ENCODE measurements at regions not wholly inside any gene's neighbourhood (a gene's known extent, or its start where the extent isn't known, plus 50 kb on each side); places are given as distances from the start of the nearest gene placed in this dataset.

GRCh38 chr17:63162406-63163157 is 196.5 kb downstream of the TANC2 start:
- peaks cover 28% of the 10 kb centered on the region for H4K20me1 ChIP-seq (ENCODE audit: insufficient read depth, low read length)

GRCh38 chr17:63163158-63163520 is 197.1 kb downstream of the TANC2 start:
- Histone ChIP-seq H2AFZ (ENCODE audit: low read length) (no peak overlapping the region), H4K20me1 (ENCODE audit: insufficient read depth, low read length) (peaks cover 28% of the 10 kb centered on the region), H3K27me3 (ENCODE audit: insufficient read depth, low read length) (no peaks in the 10 kb centered on the region), H3K9me3 (ENCODE audit: low read depth, low read length) (no peaks in the 10 kb centered on the region), H3K36me3 (ENCODE audit: insufficient read depth, low read length) (no peaks in the 10 kb centered on the region), H3K27ac (ENCODE audit: low read depth, low read length) (no peak overlapping the region), H3K4me1 (ENCODE audit: insufficient read depth, low read length) (peaks cover 4% of the 10 kb centered on the region), H3K79me2 (ENCODE audit: insufficient read depth, low read length) (peaks cover 29% of the 10 kb centered on the region), H3K4me2 (ENCODE audit: insufficient read depth, low read length) (no peak overlapping the region), H3K4me3 (ENCODE audit: insufficient read depth, low read length) (no peak overlapping the region)
- no peak for TF ChIP-seq CTCF (IDR thresholded peaks at IDR 0.05; ENCODE audit: extremely low read depth, low read depth, low read length)
- no peak for DNase-seq (ENCODE audit: insufficient read length, low spot score, missing footprints)

More at GRCh38 chr17:63162406-63163157, 196.5 kb downstream of the TANC2 start:
- Histone ChIP-seq H2AFZ (ENCODE audit: low read length) (no peak overlapping the region), H3K4me2 (ENCODE audit: insufficient read depth, low read length) (no peak overlapping the region), H3K27me3 (ENCODE audit: insufficient read depth, low read length) (no peaks in the 10 kb centered on the region), H3K79me2 (ENCODE audit: insufficient read depth, low read length) (peaks cover 29% of the 10 kb centered on the region), H3K4me1 (ENCODE audit: insufficient read depth, low read length) (peaks cover 4% of the 10 kb centered on the region), H3K4me3 (ENCODE audit: insufficient read depth, low read length) (no peak overlapping the region), H3K9me3 (ENCODE audit: low read depth, low read length) (no peaks in the 10 kb centered on the region), H3K36me3 (ENCODE audit: insufficient read depth, low read length) (no peaks in the 10 kb centered on the region), H3K27ac (ENCODE audit: low read depth, low read length) (no peak overlapping the region)
- no peak for DNase-seq (ENCODE audit: insufficient read length, low spot score, missing footprints)
- TF ChIP-seq CTCF (IDR thresholded peaks at IDR 0.05; ENCODE audit: extremely low read depth, low read depth, low read length), result no peak

- H3K9me3 ChIP-seq (ENCODE audit: low read depth, low read length), result no peaks in the 10 kb centered on the region
- H3K4me2 ChIP-seq (ENCODE audit: insufficient read depth, low read length), result no peak overlapping the region
- DNase-seq (ENCODE audit: insufficient read length, low spot score, missing footprints), result no peak
- H2AFZ ChIP-seq (ENCODE audit: low read length), result no peak overlapping the region
- H3K4me1 ChIP-seq (ENCODE audit: insufficient read depth, low read length), result peaks cover 9% of the 10 kb centered on the region
- H3K27me3 ChIP-seq (ENCODE audit: insufficient read depth, low read length), result no peaks in the 10 kb centered on the region
- no peaks in the 10 kb centered on the region for H3K36me3 ChIP-seq (ENCODE audit: insufficient read depth, low read length)
- peaks cover 25% of the 10 kb centered on the region for H3K79me2 ChIP-seq (ENCODE audit: insufficient read depth, low read length)
- no peak overlapping the region for H3K4me3 ChIP-seq (ENCODE audit: insufficient read depth, low read length)
- H3K27ac ChIP-seq (ENCODE audit: low read depth, low read length), result no peak overlapping the region
- no peak for TF ChIP-seq CTCF (IDR thresholded peaks at IDR 0.05; ENCODE audit: extremely low read depth, low read depth, low read length)
- H4K20me1 ChIP-seq (ENCODE audit: insufficient read depth, low read length), result peaks cover 19% of the 10 kb centered on the region
Observed at GRCh38 chr17:63165400-63165799, 199.4 kb downstream of the TANC2 start.

DNA sequence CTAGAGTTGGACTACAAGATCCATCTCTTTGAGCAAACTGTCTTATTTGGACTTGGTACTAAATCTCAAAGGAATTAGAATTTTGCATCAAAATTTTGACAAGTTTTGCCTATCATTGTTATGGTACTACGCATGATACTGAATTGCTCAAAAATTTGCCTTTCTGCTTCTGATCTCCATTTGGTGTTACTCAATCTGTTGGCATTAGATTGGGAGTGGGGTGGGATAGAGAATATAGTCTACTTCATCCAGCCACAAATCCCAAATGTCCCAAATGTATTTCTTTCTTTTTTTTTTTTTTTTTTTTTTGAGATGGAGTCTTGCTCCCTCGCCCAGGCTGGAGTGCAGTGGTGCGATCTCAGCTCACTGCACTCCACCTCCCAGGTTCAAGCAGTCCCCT is 204.8 kb downstream of the TANC2 start:
- Histone ChIP-seq H3K4me3 (ENCODE audit: insufficient read depth, low read length) (no peak overlapping the region), H3K9me3 (ENCODE audit: low read depth, low read length) (no peaks in the 10 kb centered on the region), H3K79me2 (ENCODE audit: insufficient read depth, low read length) (peaks cover 6% of the 10 kb centered on the region), H3K4me2 (ENCODE audit: insufficient read depth, low read length) (no peak overlapping the region), H2AFZ (ENCODE audit: low read length) (no peak overlapping the region), H4K20me1 (ENCODE audit: insufficient read depth, low read length) (peaks cover 4% of the 10 kb centered on the region), H3K36me3 (ENCODE audit: insufficient read depth, low read length) (peaks cover under 1% of the 10 kb centered on the region), H3K4me1 (ENCODE audit: insufficient read depth, low read length) (peaks cover 15% of the 10 kb centered on the region), H3K27ac (ENCODE audit: low read depth, low read length) (no peak overlapping the region), H3K27me3 (ENCODE audit: insufficient read depth, low read length) (no peaks in the 10 kb centered on the region)
- TF ChIP-seq CTCF (IDR thresholded peaks at IDR 0.05; ENCODE audit: extremely low read depth, low read depth, low read length), result no peak
- DNase-seq (ENCODE audit: insufficient read length, low spot score, missing footprints), result no peak
